Liver (tissue), 3 donors: ENCODE measurements at regions not wholly inside any gene's neighbourhood (a gene's known extent, or its start where the extent isn't known, plus 50 kb on each side); places are given as distances from the start of the nearest gene placed in this dataset.
"Not testable (repeated sequence)": the region's sequence is repeated elsewhere in the genome, so short reads cannot be mapped to it uniquely, and the experiment has no call there.

Experiments used
- JUND ChIP-seq, 2 donors: IDR thresholded peaks; 2 replicates each; pipeline ENCODE4 v1.6.1; 2016; ENCODE audit warnings: antibody characterized with exemption in 2 of 2
- RXRA ChIP-seq, 2 donors: IDR thresholded peaks; 2 replicates each; pipeline ENCODE4 v1.6.1; 2017 to 2018; ENCODE audit warnings: antibody characterized with exemption in 2 of 2, mild to moderate bottlenecking in 1 of 2
- TAF1 ChIP-seq: conservative IDR thresholded peaks from 2 replicates; pipeline ENCODE4 v1.6.1; 2016; ENCODE audit warnings: antibody characterized with exemption, mild to moderate bottlenecking
- YY1 ChIP-seq: IDR thresholded peaks from 2 replicates; pipeline ENCODE4 v1.6.1; 2016; ENCODE audit warnings: antibody characterized with exemption, mild to moderate bottlenecking
- TF ChIP-seq, protein P1 (sequence below): fragments of 150-350 bp; IDR thresholded peaks from 2 replicates; pipeline ENCODE4 v1.5.1; 2017; ENCODE audit warnings: improper control_type of control experiment, low read depth, low read length; ENCODE audit not compliant: missing input control
- TF ChIP-seq, protein P2 (sequence below): IDR thresholded peaks from 2 replicates; pipeline ENCODE4 v1.6.1; 2016; ENCODE audit warnings: antibody characterized with exemption
- donor health status: healthy.
- donor health status: healthy.

DNA sequence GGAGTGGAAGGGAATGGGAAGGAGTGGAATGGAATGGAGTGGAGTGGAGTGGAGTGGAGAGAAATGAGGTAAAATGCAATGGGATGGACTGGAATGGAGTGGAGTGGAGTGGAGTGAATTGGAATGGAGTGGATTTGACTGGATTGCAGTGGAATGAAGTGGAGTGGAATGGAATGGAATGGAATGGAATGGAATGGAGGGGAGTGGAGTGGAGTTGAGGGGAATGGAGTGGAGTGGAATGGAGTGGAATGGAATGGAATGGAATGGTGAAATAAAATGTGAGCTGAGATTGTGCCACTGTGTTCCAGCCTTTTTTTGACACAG lies 1274.1 kb upstream of the TPTE start:
- not testable (repeated sequence) for TF ChIP-seq RXRA (IDR thresholded peaks at IDR 0.05); JUND (IDR thresholded peaks at IDR 0.05); TAF1; YY1
- TF ChIP-seq, protein P1, sequence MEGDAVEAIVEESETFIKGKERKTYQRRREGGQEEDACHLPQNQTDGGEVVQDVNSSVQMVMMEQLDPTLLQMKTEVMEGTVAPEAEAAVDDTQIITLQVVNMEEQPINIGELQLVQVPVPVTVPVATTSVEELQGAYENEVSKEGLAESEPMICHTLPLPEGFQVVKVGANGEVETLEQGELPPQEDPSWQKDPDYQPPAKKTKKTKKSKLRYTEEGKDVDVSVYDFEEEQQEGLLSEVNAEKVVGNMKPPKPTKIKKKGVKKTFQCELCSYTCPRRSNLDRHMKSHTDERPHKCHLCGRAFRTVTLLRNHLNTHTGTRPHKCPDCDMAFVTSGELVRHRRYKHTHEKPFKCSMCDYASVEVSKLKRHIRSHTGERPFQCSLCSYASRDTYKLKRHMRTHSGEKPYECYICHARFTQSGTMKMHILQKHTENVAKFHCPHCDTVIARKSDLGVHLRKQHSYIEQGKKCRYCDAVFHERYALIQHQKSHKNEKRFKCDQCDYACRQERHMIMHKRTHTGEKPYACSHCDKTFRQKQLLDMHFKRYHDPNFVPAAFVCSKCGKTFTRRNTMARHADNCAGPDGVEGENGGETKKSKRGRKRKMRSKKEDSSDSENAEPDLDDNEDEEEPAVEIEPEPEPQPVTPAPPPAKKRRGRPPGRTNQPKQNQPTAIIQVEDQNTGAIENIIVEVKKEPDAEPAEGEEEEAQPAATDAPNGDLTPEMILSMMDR = not testable (repeated sequence)
- TF ChIP-seq, protein P2, sequence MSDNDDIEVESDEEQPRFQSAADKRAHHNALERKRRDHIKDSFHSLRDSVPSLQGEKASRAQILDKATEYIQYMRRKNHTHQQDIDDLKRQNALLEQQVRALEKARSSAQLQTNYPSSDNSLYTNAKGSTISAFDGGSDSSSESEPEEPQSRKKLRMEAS = not testable (repeated sequence)
